ENCODE measurements at regions not wholly inside any gene's neighbourhood (a gene's known extent, or its start where the extent isn't known, plus 50 kb on each side); places are given as distances from the start of the nearest gene placed in this dataset.

GRCh38 chr2:193332941-193333340 lies 1138.2 kb upstream of the TMEFF2 start:
- no peak for ATAC-seq
- no peak for DNase-seq (ENCODE audit: missing footprints)
- intact Hi-C loops (cut with DNase I) = no loop called here

DNA sequence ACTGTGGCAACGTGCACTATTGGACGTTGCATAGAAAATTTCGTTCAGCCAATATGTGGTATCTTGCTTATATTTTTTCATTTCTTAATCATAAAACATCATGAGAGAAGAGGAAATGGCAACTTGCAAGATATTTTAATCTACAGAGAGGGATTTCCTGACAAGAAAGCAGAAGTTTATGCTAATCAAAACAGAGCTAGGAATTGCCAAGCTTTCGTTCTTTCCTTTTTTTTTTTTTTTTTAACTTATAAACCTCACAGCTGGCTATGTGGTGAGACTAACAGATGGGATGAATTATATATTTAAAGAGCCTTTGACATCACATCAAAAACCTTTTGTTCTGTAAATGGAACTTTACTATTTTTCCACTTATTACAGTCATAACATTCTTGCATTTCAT lies 1136.9 kb upstream of the TMEFF2 start:
- intact Hi-C loops (cut with DNase I) = no loop called here

DNA sequence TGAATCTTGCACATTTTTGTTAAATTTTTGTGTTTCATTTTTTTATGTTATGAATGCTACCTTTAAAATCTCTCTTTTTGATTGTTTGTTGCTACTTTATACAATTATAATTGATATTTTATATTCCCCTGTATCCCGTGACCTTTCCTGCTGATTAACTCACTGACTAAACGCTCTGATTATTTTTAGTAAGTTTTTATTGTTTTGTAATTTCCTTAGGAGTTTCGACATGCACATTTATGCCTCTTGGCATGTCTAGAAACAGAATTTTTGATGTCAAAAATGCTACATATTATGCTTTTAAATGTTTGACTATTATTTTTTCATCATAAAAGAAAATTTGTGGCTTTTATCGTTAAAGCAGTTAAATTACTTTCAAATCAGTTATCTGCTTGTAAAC lies 1131.6 kb upstream of the TMEFF2 start:
- no peak for ATAC-seq
- intact Hi-C loops (cut with DNase I) = no loop called here
- no peak for DNase-seq (ENCODE audit: missing footprints)

More for the DNA sequence above, 1136.9 kb upstream of the TMEFF2 start:
- ATAC-seq = no peak
- no peak for DNase-seq (ENCODE audit: missing footprints)

- no peak for DNase-seq (ENCODE audit: missing footprints)
- no peak for ATAC-seq
- intact Hi-C loops (cut with DNase I) = no loop called here
Measured at GRCh38 chr2:193315428-193316091, 1120.8 kb upstream of the TMEFF2 start.

GRCh38 chr2:193303464-193303863 lies 1108.7 kb upstream of the TMEFF2 start:
- DNase-seq (ENCODE audit: missing footprints) (no peak), ATAC-seq (no peak)
- intact Hi-C loops (cut with DNase I) = no loop called here

DNA sequence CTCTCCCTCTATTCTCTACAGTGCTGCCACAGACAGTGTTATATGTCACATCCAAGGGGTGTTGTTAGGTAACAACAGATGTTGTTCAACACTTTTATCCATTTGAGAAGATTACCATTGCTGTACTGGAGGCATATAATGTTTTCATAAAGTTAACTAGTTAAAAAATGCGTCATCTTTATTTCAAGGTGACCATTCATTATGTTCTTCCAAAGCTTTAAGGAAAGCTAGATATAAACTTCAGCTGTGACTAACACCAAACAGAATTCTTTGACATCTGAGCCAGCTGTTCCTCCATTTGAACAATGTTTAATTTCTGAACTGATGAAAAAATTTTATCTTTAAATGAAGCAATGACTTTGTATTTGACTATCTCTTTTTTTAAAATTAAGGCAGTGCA lies 1099.6 kb upstream of the TMEFF2 start:
- intact Hi-C loops (cut with DNase I) = no loop called here
- no peak for ATAC-seq
- DNase-seq (ENCODE audit: missing footprints) = no peak

DNA sequence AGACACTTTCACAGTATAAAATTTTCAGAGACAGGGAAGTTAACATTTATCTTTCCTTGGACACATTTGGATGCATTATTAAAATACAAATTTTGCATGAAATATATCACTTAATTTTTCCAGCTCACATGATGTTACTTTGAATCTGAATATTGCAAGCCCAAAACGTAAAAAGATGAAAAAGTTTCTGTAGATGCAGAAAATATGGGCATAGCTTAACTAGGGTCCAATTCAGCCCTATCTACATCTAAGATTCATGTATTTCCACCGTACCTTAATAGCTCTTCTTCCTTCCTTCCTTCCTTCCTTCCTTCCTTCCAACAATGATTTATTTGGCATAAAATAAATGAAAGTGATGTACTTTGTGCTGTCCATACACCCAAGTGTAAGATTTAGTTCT lies 1084.6 kb upstream of the TMEFF2 start:
- intact Hi-C loops (cut with DNase I) = no loop called here
- no peak for DNase-seq (ENCODE audit: missing footprints)
- no peak for ATAC-seq

- no peak for DNase-seq (ENCODE audit: missing footprints)
- intact Hi-C loops (cut with DNase I) = no loop called here
Measured at GRCh38 chr2:193276988-193277387, 1082.3 kb upstream of the TMEFF2 start.

GRCh38 chr2:193276560-193276959 lies 1081.8 kb upstream of the TMEFF2 start:
- DNase-seq (ENCODE audit: missing footprints) = no peak
- intact Hi-C loops (cut with DNase I) = no loop called here
- ATAC-seq = no peak

More at GRCh38 chr2:193276988-193277387, 1082.3 kb upstream of the TMEFF2 start:
- ATAC-seq = no peak

DNA sequence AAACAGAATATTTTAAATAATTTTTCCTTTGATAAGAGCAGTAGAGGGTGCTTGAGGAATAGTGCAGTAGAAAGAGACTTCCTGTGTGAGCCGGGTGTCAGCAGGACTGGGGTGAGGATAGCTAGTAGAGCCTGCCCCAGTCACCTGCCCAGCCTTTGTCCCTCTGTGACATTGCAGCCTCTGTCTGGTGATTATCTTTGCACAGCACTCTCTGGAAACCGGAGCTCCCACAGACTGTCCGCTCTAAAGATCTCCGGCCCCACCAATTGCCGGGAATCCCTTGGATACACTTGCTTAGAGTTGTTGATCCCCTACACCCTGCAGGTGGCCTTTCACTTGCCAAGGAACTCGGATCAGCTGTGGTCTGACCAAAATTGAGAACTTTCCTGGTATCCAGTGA lies 1081.3 kb upstream of the TMEFF2 start:
- DNase-seq (ENCODE audit: missing footprints) = no peak
- ATAC-seq = no peak
- intact Hi-C loops (cut with DNase I) = no loop called here

- intact Hi-C loops (cut with DNase I) = no loop called here
- DNase-seq (ENCODE audit: missing footprints) (no peak), ATAC-seq (no peak)
Measured at GRCh38 chr2:193272011-193272410, 1077.3 kb upstream of the TMEFF2 start.

- ATAC-seq = no peak
- no peak for DNase-seq (ENCODE audit: missing footprints)
- intact Hi-C loops (cut with DNase I) = no loop called here
Measured at GRCh38 chr2:193270816-193271215, 1076.1 kb upstream of the TMEFF2 start.

DNA sequence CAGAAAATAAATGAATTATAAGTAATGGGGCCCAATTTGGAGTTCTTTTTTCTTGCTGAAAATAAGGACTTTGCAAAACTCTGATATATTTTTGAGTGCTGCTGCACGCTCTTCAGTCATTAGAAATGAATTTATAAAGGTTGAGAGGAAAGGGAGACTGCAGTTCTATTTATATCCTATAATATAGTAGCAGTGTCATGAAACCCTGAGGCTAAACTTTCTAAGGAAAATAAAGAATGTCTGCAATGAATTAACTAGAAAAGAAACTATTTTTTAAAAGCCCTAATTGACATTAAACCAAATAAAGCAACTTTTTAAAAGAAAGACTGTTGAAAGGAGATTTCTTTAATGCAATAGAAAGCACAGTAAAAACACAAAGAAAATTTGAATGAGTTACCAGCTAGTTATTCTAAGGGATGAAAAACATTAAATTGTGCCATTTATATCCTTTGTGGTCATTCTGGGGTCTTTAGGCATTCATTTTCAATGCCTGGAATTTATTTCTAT lies 1072.8 kb upstream of the TMEFF2 start:
- intact Hi-C loops (cut with DNase I) = no loop called here
- DNase-seq (ENCODE audit: missing footprints) (no peak), ATAC-seq (no peak)

DNA sequence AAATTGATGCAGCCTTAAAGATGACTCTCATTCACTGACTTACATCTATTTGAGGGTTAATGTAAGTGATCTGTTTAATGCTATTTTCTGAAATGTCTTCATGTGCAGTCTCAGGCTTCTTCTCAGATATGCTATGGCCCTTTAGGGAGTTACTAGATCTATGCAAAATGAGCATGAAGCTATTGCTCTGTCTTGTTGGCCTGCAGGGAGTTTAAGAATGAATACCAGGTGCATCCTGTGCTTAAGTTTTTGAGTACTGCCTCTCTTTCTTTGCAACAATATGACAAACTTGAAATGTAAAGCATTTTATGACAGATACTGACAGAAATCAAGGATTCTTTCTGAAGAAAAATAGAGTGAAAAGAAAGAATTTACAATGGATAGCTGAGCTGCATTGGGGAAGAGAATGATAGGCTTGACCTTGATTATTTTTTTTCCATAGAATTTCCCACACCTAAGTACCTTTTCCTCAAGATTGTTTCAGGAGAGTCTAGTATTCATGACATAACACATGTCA lies 1058.3 kb upstream of the TMEFF2 start:
- DNase-seq (ENCODE audit: missing footprints) (no peak), ATAC-seq (no peak)
- intact Hi-C loops (cut with DNase I) = no loop called here

DNA sequence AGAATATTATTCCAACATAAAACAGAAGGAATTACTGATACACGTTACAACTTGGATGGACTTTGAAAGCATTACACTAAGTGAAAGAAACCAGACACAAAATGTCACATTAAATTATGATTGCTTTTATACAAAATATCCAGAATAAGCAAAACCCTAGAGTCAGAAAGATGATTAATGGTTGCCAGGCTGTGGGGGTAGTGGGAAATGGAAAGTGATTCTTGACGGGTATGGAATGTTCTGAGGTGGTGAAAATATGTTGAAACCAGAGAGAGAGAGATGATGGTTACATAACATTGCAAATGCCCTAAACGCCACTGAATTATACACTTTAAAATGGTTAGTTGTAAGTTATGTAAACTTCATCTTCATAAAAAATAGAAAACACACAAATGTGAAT lies 1057.2 kb upstream of the TMEFF2 start:
- intact Hi-C loops (cut with DNase I) = no loop called here
- no peak for DNase-seq (ENCODE audit: missing footprints)
- no peak for ATAC-seq

- ATAC-seq (no peak), DNase-seq (ENCODE audit: missing footprints) (no peak)
- intact Hi-C loops (cut with DNase I) = no loop called here
Measured at GRCh38 chr2:193250389-193250788, 1055.7 kb upstream of the TMEFF2 start.

GRCh38 chr2:193240752-193241151 lies 1046.0 kb upstream of the TMEFF2 start:
- DNase-seq (ENCODE audit: missing footprints) (no peak), ATAC-seq (no peak)
- intact Hi-C loops (cut with DNase I) = no loop called here

GRCh38 chr2:193231634-193232033 lies 1036.9 kb upstream of the TMEFF2 start:
- DNase-seq (ENCODE audit: missing footprints) (no peak), ATAC-seq (no peak)
- intact Hi-C loops (cut with DNase I) = no loop called here

GRCh38 chr2:193228276-193228675 lies 1033.5 kb upstream of the TMEFF2 start:
- intact Hi-C loops (cut with DNase I) = no loop called here
- DNase-seq (ENCODE audit: missing footprints) (no peak), ATAC-seq (no peak)

GRCh38 chr2:193222454-193222853 lies 1027.7 kb upstream of the TMEFF2 start:
- ATAC-seq = no peak
- intact Hi-C loops (cut with DNase I) = no loop called here
- no peak for DNase-seq (ENCODE audit: missing footprints)

DNA sequence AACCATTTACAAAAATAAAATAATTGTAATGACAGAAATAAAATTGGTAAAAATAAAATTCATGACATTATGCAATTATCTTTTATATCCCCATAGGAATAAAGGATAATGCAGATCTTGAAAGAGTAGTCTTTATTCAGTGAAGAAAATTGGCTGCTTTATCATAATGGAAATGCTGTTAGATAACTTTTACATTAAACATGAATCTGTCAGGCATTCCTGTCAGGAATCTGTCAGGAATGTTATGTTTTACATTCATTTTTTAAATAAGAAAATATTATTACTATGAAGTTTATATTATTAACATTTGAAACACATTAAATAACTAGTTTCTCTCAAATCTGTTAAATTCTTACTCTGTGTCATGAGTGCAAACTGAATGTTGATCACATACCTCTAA lies 1024.7 kb upstream of the TMEFF2 start:
- ATAC-seq (no peak), DNase-seq (ENCODE audit: missing footprints) (no peak)
- intact Hi-C loops (cut with DNase I) = no loop called here

Measured in Right ventricle myocardium inferior (tissue), 1 donor.